ENCODE measurements at regions not wholly inside any gene's neighbourhood (a gene's known extent, or its start where the extent isn't known, plus 50 kb on each side); places are given as distances from the start of the nearest gene placed in this dataset.

DNA sequence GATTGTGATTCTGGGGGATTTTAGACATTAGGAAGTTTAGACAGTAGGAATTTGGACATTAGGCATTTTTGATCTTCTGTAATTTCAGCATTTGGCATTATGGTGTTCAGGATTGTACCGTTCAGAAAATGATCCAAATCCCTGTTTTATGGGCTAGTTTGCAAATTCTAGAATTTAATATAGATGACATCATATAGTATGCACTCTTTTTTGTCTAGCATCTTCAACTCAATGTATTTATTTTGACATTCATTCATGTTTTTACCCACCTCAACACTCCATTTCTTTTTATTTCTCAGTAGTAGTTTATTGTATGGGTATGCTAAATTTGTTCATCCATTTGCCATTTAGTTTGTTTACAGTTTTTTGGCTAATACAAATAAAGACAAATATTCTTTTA is 105.3 kb upstream of the ZPLD1 start:
- no peaks in the 10 kb centered on the region for H4K20me1 ChIP-seq (ENCODE audit: insufficient read depth, low read length)
- no peak for DNase-seq
- no peaks in the 10 kb centered on the region for H3K9me3 Mint-ChIP-seq
- no peaks in the 10 kb centered on the region for H3K36me3 Mint-ChIP-seq
- no peaks in the 10 kb centered on the region for H3K36me3 ChIP-seq (replicated peaks in 1 of 2; ENCODE audit: control insufficient read depth in 1 of 2, insufficient read depth in 2 of 2, low read length in 2 of 2)
- TF ChIP-seq, protein P1, sequence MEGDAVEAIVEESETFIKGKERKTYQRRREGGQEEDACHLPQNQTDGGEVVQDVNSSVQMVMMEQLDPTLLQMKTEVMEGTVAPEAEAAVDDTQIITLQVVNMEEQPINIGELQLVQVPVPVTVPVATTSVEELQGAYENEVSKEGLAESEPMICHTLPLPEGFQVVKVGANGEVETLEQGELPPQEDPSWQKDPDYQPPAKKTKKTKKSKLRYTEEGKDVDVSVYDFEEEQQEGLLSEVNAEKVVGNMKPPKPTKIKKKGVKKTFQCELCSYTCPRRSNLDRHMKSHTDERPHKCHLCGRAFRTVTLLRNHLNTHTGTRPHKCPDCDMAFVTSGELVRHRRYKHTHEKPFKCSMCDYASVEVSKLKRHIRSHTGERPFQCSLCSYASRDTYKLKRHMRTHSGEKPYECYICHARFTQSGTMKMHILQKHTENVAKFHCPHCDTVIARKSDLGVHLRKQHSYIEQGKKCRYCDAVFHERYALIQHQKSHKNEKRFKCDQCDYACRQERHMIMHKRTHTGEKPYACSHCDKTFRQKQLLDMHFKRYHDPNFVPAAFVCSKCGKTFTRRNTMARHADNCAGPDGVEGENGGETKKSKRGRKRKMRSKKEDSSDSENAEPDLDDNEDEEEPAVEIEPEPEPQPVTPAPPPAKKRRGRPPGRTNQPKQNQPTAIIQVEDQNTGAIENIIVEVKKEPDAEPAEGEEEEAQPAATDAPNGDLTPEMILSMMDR (IDR thresholded peaks at IDR 0.05), result no peak
- H3K27ac Mint-ChIP-seq, result no peak overlapping the region
- WGBS (ENCODE audit: insufficient coverage), result no CpG with 5 or more reads among the region's 1 CpG
- H3K27ac ChIP-seq (ENCODE audit: low read depth in 1 of 2, low read length in 2 of 2), result no peak overlapping the region
- no peaks in the 10 kb centered on the region for H3K79me2 ChIP-seq (ENCODE audit: insufficient read depth, low read length)
- no peaks in the 10 kb centered on the region for H3K4me1 ChIP-seq (ENCODE audit: control insufficient read depth in 1 of 2, insufficient read depth in 2 of 2, low read length in 2 of 2)
- H3K9ac ChIP-seq (ENCODE audit: insufficient read depth, low read length, poor library complexity, severe bottlenecking), result no peak overlapping the region
- intact Hi-C loops (cut with micrococcal nuclease), result no loop called here
- H3K9me3 ChIP-seq (replicated peaks in 1 of 2; ENCODE audit: control insufficient read depth in 1 of 2, insufficient read depth in 1 of 2, low read length in 2 of 2), result no peaks in the 10 kb centered on the region
- H3K27me3 ChIP-seq (ENCODE audit: control insufficient read depth in 2 of 2, insufficient read depth in 2 of 2, low read length in 2 of 2), result no peaks in the 10 kb centered on the region
- H3K4me1 Mint-ChIP-seq, result no peaks in the 10 kb centered on the region
- peaks cover 0 to 2% (median 0%) of the 10 kb centered on the region in 3 donors for H3K27me3 Mint-ChIP-seq (ENCODE audit: low read depth in 3 of 3)
- no peak overlapping the region for H3K4me2 ChIP-seq (replicated peaks; ENCODE audit: extremely low read depth, low read length, poor library complexity, severe bottlenecking)
- H2AFZ ChIP-seq (ENCODE audit: insufficient read depth, low read depth, low read length, poor library complexity, severe bottlenecking), result no peak overlapping the region
- H3K4me3 Mint-ChIP-seq, result no peak overlapping the region
- no peak overlapping the region for H3K4me3 ChIP-seq (replicated peaks in 1 of 3; ENCODE audit: low read depth in 2 of 3, low read length in 3 of 3)

DNA sequence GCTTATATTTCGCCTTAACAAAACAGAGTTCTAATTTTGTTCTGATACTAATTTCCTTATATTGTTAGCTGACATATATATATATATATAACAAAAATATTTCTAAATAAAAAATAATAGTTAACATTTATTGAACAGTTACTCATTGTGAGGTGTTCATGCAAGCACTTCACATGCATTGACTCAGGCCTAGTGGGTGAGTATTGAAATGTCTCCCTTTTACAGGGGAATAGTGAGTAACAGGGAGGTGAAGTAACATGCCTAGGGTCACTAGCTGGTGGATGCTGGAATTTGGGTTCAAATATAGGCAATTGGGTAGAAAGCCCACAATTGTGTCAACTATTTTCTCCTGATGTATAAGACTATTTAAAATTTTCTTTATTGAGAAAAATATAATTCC is 102.6 kb upstream of the ZPLD1 start:
- DNase-seq, result no peak
- Histone ChIP-seq H3K36me3 (replicated peaks in 1 of 2; ENCODE audit: control insufficient read depth in 1 of 2, insufficient read depth in 2 of 2, low read length in 2 of 2) (no peaks in the 10 kb centered on the region), H4K20me1 (ENCODE audit: insufficient read depth, low read length) (no peaks in the 10 kb centered on the region), H3K79me2 (ENCODE audit: insufficient read depth, low read length) (no peaks in the 10 kb centered on the region), H3K9me3 (replicated peaks in 1 of 2; ENCODE audit: control insufficient read depth in 1 of 2, insufficient read depth in 1 of 2, low read length in 2 of 2) (no peaks in the 10 kb centered on the region), H3K27me3 (ENCODE audit: control insufficient read depth in 2 of 2, insufficient read depth in 2 of 2, low read length in 2 of 2) (no peaks in the 10 kb centered on the region), H2AFZ (ENCODE audit: insufficient read depth, low read depth, low read length, poor library complexity, severe bottlenecking) (no peak overlapping the region), H3K9ac (ENCODE audit: insufficient read depth, low read length, poor library complexity, severe bottlenecking) (no peak overlapping the region), H3K4me2 (replicated peaks; ENCODE audit: extremely low read depth, low read length, poor library complexity, severe bottlenecking) (no peak overlapping the region), H3K27ac (ENCODE audit: low read depth in 1 of 2, low read length in 2 of 2) (no peak overlapping the region), H3K4me3 (replicated peaks in 1 of 3; ENCODE audit: low read depth in 2 of 3, low read length in 3 of 3) (no peak overlapping the region), H3K4me1 (ENCODE audit: control insufficient read depth in 1 of 2, insufficient read depth in 2 of 2, low read length in 2 of 2) (no peaks in the 10 kb centered on the region)
- no peaks in the 10 kb centered on the region for H3K36me3 Mint-ChIP-seq
- H3K4me1 Mint-ChIP-seq, result no peaks in the 10 kb centered on the region
- TF ChIP-seq, protein P1 (IDR thresholded peaks at IDR 0.05), result no peak
- H3K27me3 Mint-ChIP-seq (ENCODE audit: low read depth in 3 of 3), result peaks cover 0 to 2% (median 0%) of the 10 kb centered on the region in 3 donors
- intact Hi-C loops (cut with micrococcal nuclease), result no loop called here
- WGBS (ENCODE audit: insufficient coverage), result no CpG with 5 or more reads among the region's 1 CpG
- no peaks in the 10 kb centered on the region for H3K9me3 Mint-ChIP-seq
- H3K4me3 Mint-ChIP-seq, result no peak overlapping the region
- H3K27ac Mint-ChIP-seq, result no peak overlapping the region
